ENCODE measurements at regions not wholly inside any gene's neighbourhood (a gene's known extent, or its start where the extent isn't known, plus 50 kb on each side); places are given as distances from the start of the nearest gene placed in this dataset.
A peak's percentile ranks its signal among the peaks of the same experiment; 100 is the strongest.

GRCh38 chr3:31427623-31428022 is 105.1 kb upstream of the STT3B start:
- no peak for DNase-seq (ENCODE audit: low read depth, low spot score)
- H3K27ac ChIP-seq, result no peak overlapping the region

DNA sequence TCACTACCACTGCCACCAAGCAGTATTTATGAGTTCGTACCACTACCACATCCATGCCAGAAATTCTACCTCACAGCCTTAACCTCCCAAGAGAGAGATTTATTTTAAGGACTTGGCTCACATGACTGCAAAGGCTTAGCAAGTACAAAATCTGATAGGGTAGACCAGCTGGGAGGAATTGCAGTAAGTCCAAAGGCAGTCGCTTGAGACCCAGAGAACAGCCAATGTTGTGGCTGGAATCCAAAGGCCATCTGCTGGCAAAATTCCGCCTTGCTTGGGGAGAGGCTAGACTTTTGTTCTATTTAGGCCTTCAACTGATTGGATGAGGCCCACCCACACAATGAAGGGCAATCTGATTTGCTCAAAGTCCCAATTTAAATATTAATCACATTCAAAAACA is 101.4 kb upstream of the STT3B start:
- no peak overlapping the region for H3K27ac ChIP-seq
- DNase-seq (ENCODE audit: low read depth, low spot score), result no peak

DNA sequence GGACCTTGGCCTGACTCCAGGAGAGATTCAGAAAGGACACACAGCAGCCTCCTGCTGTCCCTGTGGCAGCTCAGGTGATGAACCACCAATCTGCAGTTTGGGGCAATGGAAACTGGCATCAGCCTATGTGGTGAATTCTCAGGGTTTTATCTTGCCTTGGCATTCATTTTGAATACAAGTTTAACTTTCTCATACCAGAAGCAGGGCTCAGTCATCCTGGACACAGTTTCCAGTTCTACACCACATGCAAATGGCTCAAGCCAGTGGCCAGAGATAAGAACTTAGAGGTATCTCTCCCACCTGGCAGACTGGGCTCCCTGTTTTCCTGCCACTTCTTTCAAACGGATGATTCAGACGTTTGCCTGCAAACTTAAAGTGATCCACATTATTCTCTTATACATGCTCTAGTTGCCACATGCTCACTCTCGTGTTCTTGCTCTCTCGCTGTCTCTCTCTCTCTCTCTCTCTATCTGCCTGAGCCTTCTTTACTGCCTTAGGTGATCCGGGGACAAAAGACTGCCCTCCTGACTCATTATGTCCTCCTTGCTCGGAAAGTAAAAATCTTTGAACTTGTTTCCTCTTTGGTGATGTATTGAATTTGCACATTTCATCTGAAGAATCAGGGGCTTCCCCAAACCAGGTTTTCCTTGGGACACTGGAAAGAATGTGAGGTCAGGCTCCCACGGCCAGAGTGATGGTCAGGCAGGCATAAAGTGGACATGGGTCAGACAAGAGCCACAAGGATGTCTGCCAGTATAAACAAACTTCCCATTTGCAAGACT is 99.6 kb upstream of the STT3B start:
- no peak overlapping the region for H3K27ac ChIP-seq
- DNase-seq (ENCODE audit: low read depth, low spot score), result peak; percentile 12

DNA sequence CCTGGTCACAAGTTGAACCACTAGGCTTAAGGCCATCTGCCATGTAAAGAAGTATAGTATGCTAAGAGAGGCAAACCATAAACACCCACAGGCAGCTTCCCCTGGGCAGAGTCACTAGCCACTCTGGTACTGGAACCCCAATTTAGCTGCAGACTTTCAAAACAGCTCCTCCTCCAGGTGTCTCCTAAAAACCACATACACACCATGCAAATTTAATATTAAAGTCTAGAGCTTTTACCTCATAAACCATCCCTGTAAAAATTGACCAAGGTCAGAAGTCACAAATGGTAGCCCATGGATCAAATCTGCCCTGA is 99.1 kb upstream of the STT3B start:
- H3K27ac ChIP-seq, result no peak overlapping the region
- DNase-seq (ENCODE audit: low read depth, low spot score), result no peak

- DNase-seq (ENCODE audit: low read depth, low spot score), result no peak
- no peak overlapping the region for H3K27ac ChIP-seq
These were observed 97.9 kb upstream of the STT3B start for GRCh38 chr3:31434819-31435218.

- DNase-seq (ENCODE audit: low read depth, low spot score), result no peak
- H3K27ac ChIP-seq, result no peak overlapping the region
These were observed 95.9 kb upstream of the STT3B start for GRCh38 chr3:31436830-31437229.

DNA sequence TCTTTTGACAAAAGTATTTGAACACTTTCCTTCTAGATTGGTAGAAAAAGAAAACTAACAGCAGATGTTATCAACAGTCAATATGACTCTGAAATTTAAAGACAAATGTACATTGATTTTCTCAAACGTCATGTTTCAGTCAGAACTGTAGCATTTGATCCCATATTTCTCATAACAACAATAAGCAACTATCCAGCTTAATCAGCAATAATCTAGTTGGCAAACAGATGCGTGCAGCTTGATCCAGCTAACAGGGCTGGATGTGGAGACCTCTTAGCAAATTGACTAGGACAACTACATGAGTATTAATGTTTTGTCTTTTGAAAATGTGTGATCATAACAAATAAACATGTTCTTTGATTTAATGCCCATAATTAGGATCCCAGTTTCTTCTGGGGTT is 94.0 kb upstream of the STT3B start:
- DNase-seq (ENCODE audit: low read depth, low spot score), result no peak
- H3K27ac ChIP-seq, result no peak overlapping the region

- DNase-seq (ENCODE audit: low read depth, low spot score), result no peak
- no peak overlapping the region for H3K27ac ChIP-seq
These were observed 92.6 kb upstream of the STT3B start for GRCh38 chr3:31439890-31440750.

- no peak overlapping the region for H3K27ac ChIP-seq
- no peak for DNase-seq (ENCODE audit: low read depth, low spot score)
These were observed 91.8 kb upstream of the STT3B start for GRCh38 chr3:31440878-31441277.

DNA sequence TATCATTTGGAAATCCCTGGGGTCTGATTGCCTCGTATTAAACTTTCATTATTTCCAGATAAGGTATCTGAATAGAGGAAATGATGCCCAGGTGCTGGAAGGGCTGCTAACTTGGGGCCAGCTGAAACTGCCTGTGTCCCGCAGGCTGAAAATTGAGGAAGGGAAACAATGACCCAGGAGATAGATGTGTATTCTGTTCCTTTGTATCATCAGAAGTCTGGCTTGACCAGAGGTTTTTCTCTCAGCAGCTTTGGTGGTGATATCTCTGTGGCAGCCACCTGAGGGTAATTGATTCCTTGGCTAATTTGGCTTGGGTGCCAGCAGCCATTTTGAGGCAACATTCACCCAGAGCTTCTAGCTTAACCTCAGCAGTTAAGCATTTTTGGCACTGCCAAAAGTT is 90.0 kb upstream of the STT3B start:
- H3K27ac ChIP-seq, result no peak overlapping the region
- no peak for DNase-seq (ENCODE audit: low read depth, low spot score)

GRCh38 chr3:31444220-31445142 is 88.2 kb upstream of the STT3B start:
- DNase-seq (ENCODE audit: low read depth, low spot score), result no peak

GRCh38 chr3:31445701-31446100 is 87.0 kb upstream of the STT3B start:
- no peak for DNase-seq (ENCODE audit: low read depth, low spot score)
- no peak overlapping the region for H3K27ac ChIP-seq

More at GRCh38 chr3:31444220-31445142, 88.2 kb upstream of the STT3B start:
- H3K27ac ChIP-seq, result no peak overlapping the region

- DNase-seq (ENCODE audit: low read depth, low spot score), result no peak
- H3K27ac ChIP-seq, result no peak overlapping the region
These were observed 84.5 kb upstream of the STT3B start for GRCh38 chr3:31448035-31448881.

DNA sequence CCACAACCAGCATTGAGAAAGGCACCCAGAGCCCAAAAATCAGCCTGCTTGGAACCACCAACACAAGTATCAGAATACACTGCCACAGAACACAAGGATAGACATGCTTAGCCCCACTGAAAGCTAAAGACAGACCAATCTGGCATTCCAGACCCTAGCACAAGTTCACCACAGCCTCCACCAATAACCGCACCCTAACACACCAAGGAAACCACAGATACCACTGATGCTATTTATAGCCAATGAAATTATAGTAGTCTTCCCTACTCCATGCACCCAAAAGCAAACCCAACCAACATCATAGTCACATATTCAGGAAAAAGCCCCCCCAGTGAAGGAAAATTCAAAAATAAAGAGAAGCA is 83.9 kb upstream of the STT3B start:
- DNase-seq (ENCODE audit: low read depth, low spot score), result no peak
- no peak overlapping the region for H3K27ac ChIP-seq

GRCh38 chr3:31449318-31449717 is 83.4 kb upstream of the STT3B start:
- no peak for DNase-seq (ENCODE audit: low read depth, low spot score)
- H3K27ac ChIP-seq, result no peak overlapping the region

DNA sequence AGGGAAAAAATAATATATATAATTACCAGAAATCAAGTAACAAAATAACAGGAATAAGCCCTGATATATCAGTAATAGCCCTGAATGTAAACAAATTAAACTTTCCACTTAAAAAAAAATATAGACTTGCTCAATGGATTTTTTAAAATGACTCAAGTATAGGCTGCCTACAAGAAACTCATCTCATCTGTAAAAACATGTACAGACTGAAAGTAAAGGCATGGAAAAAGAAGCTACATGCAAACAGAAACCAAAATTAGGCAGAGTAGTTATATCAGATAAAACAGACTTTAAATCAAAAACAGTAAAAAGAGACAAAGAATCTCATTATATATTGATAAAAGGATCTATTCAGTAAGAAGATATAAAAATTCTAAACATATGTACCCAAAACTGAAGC is 82.4 kb upstream of the STT3B start:
- DNase-seq (ENCODE audit: low read depth, low spot score), result no peak
- no peak overlapping the region for H3K27ac ChIP-seq

GRCh38 chr3:31452495-31453106 is 80.1 kb upstream of the STT3B start:
- no peak overlapping the region for H3K27ac ChIP-seq
- no peak for DNase-seq (ENCODE audit: low read depth, low spot score)

DNA sequence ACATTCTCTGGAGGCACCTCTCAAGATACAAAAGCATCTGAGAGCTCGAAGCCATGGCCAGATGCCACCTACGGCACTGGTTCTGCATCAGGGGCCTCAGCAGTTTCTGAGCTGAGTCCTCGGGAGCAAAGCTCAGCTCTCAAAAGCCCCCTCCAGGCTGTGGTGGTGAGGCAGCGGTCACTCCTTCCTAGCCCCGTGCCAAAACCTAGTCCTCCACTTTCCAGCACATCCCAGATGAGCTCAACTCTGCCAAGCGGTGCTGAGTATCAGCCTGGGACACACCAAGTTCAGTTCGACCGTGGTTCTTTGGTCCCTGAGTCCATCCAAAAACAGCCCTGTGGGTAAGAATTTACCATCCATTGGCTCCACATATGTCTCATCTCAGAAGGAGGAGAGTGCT is 79.3 kb upstream of the STT3B start:
- no peak overlapping the region for H3K27ac ChIP-seq
- DNase-seq (ENCODE audit: low read depth, low spot score), result no peak

DNA sequence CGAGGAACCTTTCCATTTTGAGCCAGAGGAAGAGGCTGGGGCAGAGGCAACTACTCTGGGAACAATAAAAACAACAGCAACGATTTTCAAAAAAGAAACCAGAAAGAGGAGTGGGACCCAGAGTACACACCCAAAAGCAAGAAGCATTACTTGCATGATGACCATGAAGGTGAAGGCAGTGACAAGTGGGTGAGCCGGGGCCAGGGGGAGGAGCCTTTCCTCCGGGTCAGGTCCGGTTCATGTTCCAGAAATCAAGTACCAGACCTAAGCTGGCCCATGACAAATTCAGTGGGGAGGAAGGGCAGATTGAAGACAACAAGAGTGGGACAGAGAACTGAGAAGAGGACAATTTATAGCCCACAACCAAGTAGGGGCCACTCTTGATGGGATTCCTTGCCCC is 77.2 kb upstream of the STT3B start:
- H3K27ac ChIP-seq, result no peak overlapping the region
- no peak for DNase-seq (ENCODE audit: low read depth, low spot score)
